Esophagus squamous epithelium (tissue), 4 donors: ENCODE measurements at regions not wholly inside any gene's neighbourhood (a gene's known extent, or its start where the extent isn't known, plus 50 kb on each side); places are given as distances from the start of the nearest gene placed in this dataset.

Experiments
- POLR2A ChIP-seq, 4 donors: fragments of 450-650 bp; IDR thresholded peaks; one replicate each; pipeline ENCODE4 v1.6.1; 2017; ENCODE audit warnings: antibody characterized with exemption in 4 of 4, mild to moderate bottlenecking in 4 of 4, moderate library complexity in 3 of 4
- TF ChIP-seq, protein P1 (sequence below), 6 experiments: fragments of 450-650 bp in 4 of 6; fragments of 200-600 bp in 2 of 6; sonication (generic) in 2 of 6; IDR thresholded peaks; one replicate each; pipeline ENCODE4 v1.5.1; 2016 to 2019; ENCODE audit warnings: antibody characterized with exemption in 6 of 6, mild to moderate bottlenecking in 4 of 6, moderate library complexity in 4 of 6

DNA sequence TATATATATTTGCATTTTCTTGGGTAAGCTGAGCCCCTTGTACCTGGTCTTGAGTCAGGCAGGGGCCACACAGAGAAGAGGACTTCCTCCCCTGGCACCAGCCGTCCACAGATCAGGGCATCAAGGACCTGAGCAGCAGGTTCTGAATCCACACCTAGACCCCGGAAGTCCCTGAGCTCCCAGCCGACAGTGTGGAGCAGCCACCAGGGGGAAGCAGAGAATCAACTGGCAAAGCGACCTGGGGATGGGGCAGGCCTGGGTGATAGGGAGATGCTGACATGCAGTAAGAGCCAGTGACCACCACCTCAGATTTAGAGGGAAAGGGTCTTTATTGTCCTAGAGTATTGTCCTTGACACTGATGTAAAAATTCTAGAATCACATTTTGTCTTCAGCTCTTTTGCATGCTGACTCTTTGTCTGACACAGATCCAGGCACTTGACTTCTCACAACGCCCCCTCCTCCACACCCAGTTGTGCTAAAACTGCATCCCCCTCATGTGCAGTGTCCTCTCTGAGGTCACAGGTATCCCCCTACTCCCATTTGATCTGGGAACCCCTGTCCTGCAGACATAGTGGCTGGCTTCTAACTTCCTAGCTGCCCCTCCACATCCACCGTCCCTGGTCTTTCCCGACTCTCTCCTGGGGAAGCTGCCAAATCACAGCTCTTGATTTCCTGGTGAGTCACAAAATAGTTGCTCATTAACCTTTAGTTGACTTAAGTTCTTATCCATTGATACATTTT lies 109.3 kb downstream of the GGTLC2 start:
- TF ChIP-seq, protein P1, sequence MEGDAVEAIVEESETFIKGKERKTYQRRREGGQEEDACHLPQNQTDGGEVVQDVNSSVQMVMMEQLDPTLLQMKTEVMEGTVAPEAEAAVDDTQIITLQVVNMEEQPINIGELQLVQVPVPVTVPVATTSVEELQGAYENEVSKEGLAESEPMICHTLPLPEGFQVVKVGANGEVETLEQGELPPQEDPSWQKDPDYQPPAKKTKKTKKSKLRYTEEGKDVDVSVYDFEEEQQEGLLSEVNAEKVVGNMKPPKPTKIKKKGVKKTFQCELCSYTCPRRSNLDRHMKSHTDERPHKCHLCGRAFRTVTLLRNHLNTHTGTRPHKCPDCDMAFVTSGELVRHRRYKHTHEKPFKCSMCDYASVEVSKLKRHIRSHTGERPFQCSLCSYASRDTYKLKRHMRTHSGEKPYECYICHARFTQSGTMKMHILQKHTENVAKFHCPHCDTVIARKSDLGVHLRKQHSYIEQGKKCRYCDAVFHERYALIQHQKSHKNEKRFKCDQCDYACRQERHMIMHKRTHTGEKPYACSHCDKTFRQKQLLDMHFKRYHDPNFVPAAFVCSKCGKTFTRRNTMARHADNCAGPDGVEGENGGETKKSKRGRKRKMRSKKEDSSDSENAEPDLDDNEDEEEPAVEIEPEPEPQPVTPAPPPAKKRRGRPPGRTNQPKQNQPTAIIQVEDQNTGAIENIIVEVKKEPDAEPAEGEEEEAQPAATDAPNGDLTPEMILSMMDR (IDR thresholded peaks at IDR 0.05): peak; percentile 41 to 67 (median 52)
- TF ChIP-seq POLR2A (IDR thresholded peaks at IDR 0.05): no peak
